ENCODE measurements at regions not wholly inside any gene's neighbourhood (a gene's known extent, or its start where the extent isn't known, plus 50 kb on each side); places are given as distances from the start of the nearest gene placed in this dataset.
"Not testable (repeated sequence)": the region's sequence is repeated elsewhere in the genome, so short reads cannot be mapped to it uniquely, and the experiment has no call there.

- no TSS peak for BruUV-seq (replicated peaks)
- Histone ChIP-seq H3K4me3 (ENCODE audit: low read depth in 2 of 2, low read length in 2 of 2) (no peak overlapping the region), H3K27ac (ENCODE audit: low read length) (no peak overlapping the region), H3K36me3 (ENCODE audit: control insufficient read depth, insufficient read depth, low read length) (no peaks in the 10 kb centered on the region), H3K4me1 (ENCODE audit: control insufficient read depth, insufficient read depth, low read length) (no peaks in the 10 kb centered on the region), H3K9me3 (ENCODE audit: control insufficient read depth, insufficient read depth, low read depth, low read length) (no peaks in the 10 kb centered on the region), H3K27me3 (ENCODE audit: control insufficient read depth, insufficient read depth, low read length) (no peaks in the 10 kb centered on the region)
- TF ChIP-seq POLR2AphosphoS5 (IDR thresholded peaks at IDR 0.05; ENCODE audit: low read depth, low read length) (no peak), TCF7L2 (IDR thresholded peaks at IDR 0.05; ENCODE audit: low read depth, low read length) (no peak), SIN3A (IDR thresholded peaks at IDR 0.05; ENCODE audit: borderline replicate concordance, insufficient read depth, low read depth, low read length) (no peak), REST (IDR thresholded peaks at IDR 0.05; ENCODE audit: insufficient read depth in 1 of 2, low read depth in 2 of 2, low read length in 1 of 2) (no peak)
- TF ChIP-seq, protein P1, sequence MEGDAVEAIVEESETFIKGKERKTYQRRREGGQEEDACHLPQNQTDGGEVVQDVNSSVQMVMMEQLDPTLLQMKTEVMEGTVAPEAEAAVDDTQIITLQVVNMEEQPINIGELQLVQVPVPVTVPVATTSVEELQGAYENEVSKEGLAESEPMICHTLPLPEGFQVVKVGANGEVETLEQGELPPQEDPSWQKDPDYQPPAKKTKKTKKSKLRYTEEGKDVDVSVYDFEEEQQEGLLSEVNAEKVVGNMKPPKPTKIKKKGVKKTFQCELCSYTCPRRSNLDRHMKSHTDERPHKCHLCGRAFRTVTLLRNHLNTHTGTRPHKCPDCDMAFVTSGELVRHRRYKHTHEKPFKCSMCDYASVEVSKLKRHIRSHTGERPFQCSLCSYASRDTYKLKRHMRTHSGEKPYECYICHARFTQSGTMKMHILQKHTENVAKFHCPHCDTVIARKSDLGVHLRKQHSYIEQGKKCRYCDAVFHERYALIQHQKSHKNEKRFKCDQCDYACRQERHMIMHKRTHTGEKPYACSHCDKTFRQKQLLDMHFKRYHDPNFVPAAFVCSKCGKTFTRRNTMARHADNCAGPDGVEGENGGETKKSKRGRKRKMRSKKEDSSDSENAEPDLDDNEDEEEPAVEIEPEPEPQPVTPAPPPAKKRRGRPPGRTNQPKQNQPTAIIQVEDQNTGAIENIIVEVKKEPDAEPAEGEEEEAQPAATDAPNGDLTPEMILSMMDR (IDR thresholded peaks at IDR 0.05): no peak
- in situ Hi-C loops (cut with HindIII; ENCODE audit: low pct_unique_long_range_greater_than_20kb, low sequenced_read_pairs) (no loop called here), intact Hi-C loops (cut with micrococcal nuclease; ENCODE audit: unreplicated experiment) (no loop called here)
- POLR2A ChIA-PET: no interaction called here
- ATAC-seq (no peak), DNase-seq (ENCODE audit: low read depth, low spot score) (no peak)
- CTCF ChIA-PET: interaction anchor here (0.7 kb wide), 1 partner anchor 566 kb away, joined by 10 read pairs; no protein-coding TSS in a partner anchor
Measured at GRCh38 chr17:71203953-71204352, 916.9 kb upstream of the SOX9 start.

GRCh38 chr17:71205951-71206350 is 914.9 kb upstream of the SOX9 start:
- POLR2A ChIA-PET; in situ Hi-C loops (cut with HindIII; ENCODE audit: low pct_unique_long_range_greater_than_20kb, low sequenced_read_pairs); H3K27me3 ChIP-seq (ENCODE audit: control insufficient read depth, insufficient read depth, low read length); H3K27ac ChIP-seq (ENCODE audit: low read length); intact Hi-C loops (cut with micrococcal nuclease; ENCODE audit: unreplicated experiment); H3K36me3 ChIP-seq (ENCODE audit: control insufficient read depth, insufficient read depth, low read length); H3K9me3 ChIP-seq (ENCODE audit: control insufficient read depth, insufficient read depth, low read depth, low read length); DNase-seq (ENCODE audit: low read depth, low spot score); H3K4me3 ChIP-seq (ENCODE audit: low read depth in 2 of 2, low read length in 2 of 2); BruUV-seq (replicated peaks); H3K4me1 ChIP-seq (ENCODE audit: control insufficient read depth, insufficient read depth, low read length); CTCF ChIA-PET; ATAC-seq: not testable (repeated sequence)

GRCh38 chr17:71208111-71208704 is 912.6 kb upstream of the SOX9 start:
- ChIA-PET POLR2A (no interaction called here), CTCF (no interaction called here)
- no peak for TF ChIP-seq SIN3A (IDR thresholded peaks at IDR 0.05; ENCODE audit: borderline replicate concordance, insufficient read depth, low read depth, low read length)
- no peak for TF ChIP-seq TCF7L2 (IDR thresholded peaks at IDR 0.05; ENCODE audit: low read depth, low read length)
- no peak for TF ChIP-seq REST (IDR thresholded peaks at IDR 0.05; ENCODE audit: insufficient read depth in 1 of 2, low read depth in 2 of 2, low read length in 1 of 2)
- TF ChIP-seq, protein P1 (IDR thresholded peaks at IDR 0.05): no peak
- no peak for TF ChIP-seq POLR2AphosphoS5 (IDR thresholded peaks at IDR 0.05; ENCODE audit: low read depth, low read length)
- H3K9me3 ChIP-seq (ENCODE audit: control insufficient read depth, insufficient read depth, low read depth, low read length): no peaks in the 10 kb centered on the region
- H3K27ac ChIP-seq (ENCODE audit: low read length): no peak overlapping the region
- no peak for ATAC-seq
- intact Hi-C loops (cut with micrococcal nuclease; ENCODE audit: unreplicated experiment) (no loop called here), in situ Hi-C loops (cut with HindIII; ENCODE audit: low pct_unique_long_range_greater_than_20kb, low sequenced_read_pairs) (no loop called here)
- no peaks in the 10 kb centered on the region for H3K4me1 ChIP-seq (ENCODE audit: control insufficient read depth, insufficient read depth, low read length)
- BruUV-seq (replicated peaks): no TSS peak
- no peak for DNase-seq (ENCODE audit: low read depth, low spot score)
- H3K4me3 ChIP-seq (ENCODE audit: low read depth in 2 of 2, low read length in 2 of 2): no peak overlapping the region
- no peaks in the 10 kb centered on the region for H3K27me3 ChIP-seq (ENCODE audit: control insufficient read depth, insufficient read depth, low read length)
- no peaks in the 10 kb centered on the region for H3K36me3 ChIP-seq (ENCODE audit: control insufficient read depth, insufficient read depth, low read length)

Measured in Panc1 (cell line).